ENCODE measurements at regions not wholly inside any gene's neighbourhood (a gene's known extent, or its start where the extent isn't known, plus 50 kb on each side); places are given as distances from the start of the nearest gene placed in this dataset.

GRCh38 chr20:12012241-12013222, 94.8 kb downstream of the BTBD3 start:
- peak; percentile 96 for TF ChIP-seq CTCF (IDR thresholded peaks at IDR 0.05; ENCODE audit: low read depth, low read length)
- no peak for DNase-seq (ENCODE audit: extremely low read depth, low read depth)

GRCh38 chr20:12014276-12014675, 96.6 kb downstream of the BTBD3 start:
- no peak for TF ChIP-seq CTCF (IDR thresholded peaks at IDR 0.05; ENCODE audit: low read depth, low read length)
- DNase-seq (ENCODE audit: extremely low read depth, low read depth) = no peak

- no peak for DNase-seq (ENCODE audit: extremely low read depth, low read depth)
- TF ChIP-seq CTCF (IDR thresholded peaks at IDR 0.05; ENCODE audit: low read depth, low read length) = no peak
These were observed 97.0 kb downstream of the BTBD3 start for GRCh38 chr20:12014736-12015135.

- TF ChIP-seq CTCF (IDR thresholded peaks at IDR 0.05; ENCODE audit: low read depth, low read length) = no peak
- no peak for DNase-seq (ENCODE audit: extremely low read depth, low read depth)
These were observed 98.6 kb downstream of the BTBD3 start for GRCh38 chr20:12016291-12016690.

- no peak for DNase-seq (ENCODE audit: extremely low read depth, low read depth)
- TF ChIP-seq CTCF (IDR thresholded peaks at IDR 0.05; ENCODE audit: low read depth, low read length) = no peak
These were observed 102.0 kb downstream of the BTBD3 start for GRCh38 chr20:12019715-12020114.

- DNase-seq (ENCODE audit: extremely low read depth, low read depth) = no peak
- TF ChIP-seq CTCF (IDR thresholded peaks at IDR 0.05; ENCODE audit: low read depth, low read length) = no peak
These were observed 103.2 kb downstream of the BTBD3 start for GRCh38 chr20:12020846-12021245.

- DNase-seq (ENCODE audit: extremely low read depth, low read depth) = no peak
- TF ChIP-seq CTCF (IDR thresholded peaks at IDR 0.05; ENCODE audit: low read depth, low read length) = no peak
These were observed 104.4 kb downstream of the BTBD3 start for GRCh38 chr20:12022126-12022525.

All from AG09319 (cell line).